H1 (cell line): ENCODE measurements at regions not wholly inside any gene's neighbourhood (a gene's known extent, or its start where the extent isn't known, plus 50 kb on each side); places are given as distances from the start of the nearest gene placed in this dataset.

ENCODE experiments used
- CTCF ChIA-PET: fragments of 300-600 bp; sonication (Branson Sonifier 250); formaldehyde crosslinking; loops from one replicate; lab custom pipeline; 2021; ENCODE audit not compliant: partially characterized antibody; lab: Charles Lee
- POLR2A ChIA-PET: fragments of 300-600 bp; sonication (Branson Sonifier 250); formaldehyde crosslinking; loops from one replicate; lab custom pipeline; 2021; ENCODE audit warnings: inconsistent platforms; ENCODE audit not compliant: partially characterized antibody; lab: Charles Lee
- DNase-seq, 2 experiments: peaks; one replicate each; pipeline versions ENCODE4 v3.0.0 to v3.0.0-alpha.2; 2010 to 2022; ENCODE audit warnings: low spot score in 2 of 2, low read depth in 1 of 2, mixed read lengths in 1 of 2
- FAIRE-seq: peaks from 2 replicates; lab custom pipeline; 2011; peaks lifted over from hg19 to GRCh38; lab: Jason Lieb, UNC
- H2AFZ ChIP-seq: 2 replicates; pipeline ENCODE4 v1.8.1; 2012; ENCODE audit warnings: low read length, inconsistent platforms
- H2AK5ac ChIP-seq: 2 replicates; pipeline ENCODE4 v1.6.1; 2013; ENCODE audit warnings: low read depth, low read length
- H2BK120ac ChIP-seq: replicated peaks from 2 replicates; pipeline ENCODE3; 2013; ENCODE audit warnings: low read depth, low read length, inconsistent platforms
- H2BK12ac ChIP-seq: 2 replicates; pipeline ENCODE4 v1.6.1; 2013; ENCODE audit warnings: low read depth, low read length
- H2BK15ac ChIP-seq: 2 replicates; pipeline ENCODE4 v1.6.1; 2013; ENCODE audit warnings: low read length
- H2BK20ac ChIP-seq: 2 replicates; pipeline ENCODE4 v1.6.1; 2013; ENCODE audit warnings: low read length
- H2BK5ac ChIP-seq: 2 replicates; pipeline ENCODE4 v1.6.1; 2013; ENCODE audit warnings: low read depth, low read length
- H3K14ac ChIP-seq: 2 replicates; pipeline ENCODE4 v1.6.1; 2013; ENCODE audit warnings: inconsistent platforms; ENCODE audit not compliant: insufficient read length
- H3K18ac ChIP-seq: 2 replicates; pipeline ENCODE4 v1.6.1; 2013; ENCODE audit warnings: low read length; ENCODE audit errors: extremely low read depth
- H3K23ac ChIP-seq: 2 replicates; pipeline ENCODE4 v1.6.1; 2013; ENCODE audit warnings: inconsistent platforms; ENCODE audit not compliant: insufficient read length
- H3K23me2 ChIP-seq: 2 replicates; pipeline ENCODE4 v1.6.1; 2013; ENCODE audit warnings: low read depth, low read length
- H3K27ac ChIP-seq: 2 replicates; pipeline ENCODE4 v1.6.1; 2011; ENCODE audit warnings: low read depth, low read length, inconsistent platforms
- H3K27me3 ChIP-seq, 4 experiments: replicated peaks in 1 of 4; 1 replicate in 1 of 4; 2 replicates in 3 of 4; pipeline versions ENCODE4 v1.6.1 to v1.8.1; 2011 to 2013; ENCODE audit warnings: low read length in 3 of 4, mild to moderate bottlenecking in 3 of 4, inconsistent platforms in 2 of 4, mixed read lengths in 2 of 4, moderate library complexity in 1 of 4; ENCODE audit not compliant: control insufficient read depth in 3 of 4, insufficient read depth in 3 of 4; ENCODE audit errors: extremely low read depth in 1 of 4
- H3K36me3 ChIP-seq, 4 experiments: 2 replicates each; pipeline versions ENCODE4 v1.6.1 to v1.8.1; 2011 to 2013; ENCODE audit warnings: mild to moderate bottlenecking in 4 of 4, low read length in 3 of 4, moderate library complexity in 2 of 4, control low read depth in 1 of 4, inconsistent platforms in 1 of 4; ENCODE audit not compliant: insufficient read depth in 4 of 4, control insufficient read depth in 2 of 4
- H3K4ac ChIP-seq: replicated peaks from 2 replicates; pipeline ENCODE3; 2013; ENCODE audit warnings: low read length, low read depth, mixed read lengths, inconsistent platforms; ENCODE audit not compliant: insufficient read length
- H3K4me1 ChIP-seq, 4 experiments: replicated peaks in 1 of 4; 1 replicate in 1 of 4; 2 replicates in 3 of 4; pipeline versions ENCODE4 v1.6.1 to v1.8.1; 2011 to 2013; ENCODE audit warnings: low read length in 3 of 4, inconsistent platforms in 2 of 4, mixed read lengths in 1 of 4; ENCODE audit not compliant: insufficient read depth in 4 of 4, control insufficient read depth in 3 of 4
- H3K4me2 ChIP-seq, 2 experiments: 2 replicates each; pipeline versions ENCODE4 v1.6.1 to v1.8.1; 2011 to 2013; ENCODE audit warnings: low read depth in 2 of 2, low read length in 2 of 2, control low read depth in 1 of 2, inconsistent platforms in 1 of 2, mild to moderate bottlenecking in 1 of 2; ENCODE audit not compliant: insufficient read depth in 1 of 2
- H3K4me3 ChIP-seq, 4 experiments: fragments of 200-600, 300-600 bp in 1 of 4; sonication (generic), shearing (Covaris generic), sonication (Bioruptor Twin) in 1 of 4; 2 replicates each; pipeline versions ENCODE4 v1.5.1 to v1.8.1; 2011 to 2016; ENCODE audit warnings: low read length in 4 of 4, low read depth in 3 of 4, control low read depth in 2 of 4, inconsistent platforms in 2 of 4, mild to moderate bottlenecking in 2 of 4, mixed read lengths in 1 of 4, moderate library complexity in 1 of 4; ENCODE audit not compliant: insufficient read depth in 2 of 4; ENCODE audit errors: extremely low read depth in 1 of 4
- H3K56ac ChIP-seq: replicated peaks from 2 replicates; pipeline ENCODE3; 2013; ENCODE audit warnings: low read depth, mild to moderate bottlenecking, mixed read lengths, low read length, inconsistent platforms; ENCODE audit not compliant: insufficient read length
- H3K79me1 ChIP-seq: 2 replicates; pipeline ENCODE4 v1.6.1; 2013; ENCODE audit warnings: low read depth, low read length, control low read depth
- H3K79me2 ChIP-seq, 2 experiments: 2 replicates each; pipeline versions ENCODE4 v1.6.1 to v1.8.1; 2012 to 2013; ENCODE audit warnings: low read length in 2 of 2, mild to moderate bottlenecking in 2 of 2, inconsistent platforms in 1 of 2; ENCODE audit not compliant: insufficient read depth in 2 of 2, control insufficient read depth in 1 of 2
- H3K9ac ChIP-seq, 4 experiments: replicated peaks in 1 of 4; 1 replicate in 1 of 4; 2 replicates in 3 of 4; pipeline versions ENCODE4 v1.6.1 to v1.8.1; 2011 to 2013; ENCODE audit warnings: low read depth in 3 of 4, low read length in 3 of 4, control low read depth in 2 of 4, mild to moderate bottlenecking in 2 of 4, moderate library complexity in 2 of 4, inconsistent platforms in 1 of 4; ENCODE audit errors: extremely low read depth in 1 of 4
- H3K9me3 ChIP-seq, 2 experiments: 2 replicates each; pipeline versions ENCODE4 v1.6.1 to v1.8.1; 2012 to 2013; ENCODE audit warnings: mild to moderate bottlenecking in 2 of 2, moderate library complexity in 2 of 2, control low read depth in 1 of 2, inconsistent platforms in 1 of 2, low read depth in 1 of 2, low read length in 1 of 2, mixed read lengths in 1 of 2; ENCODE audit not compliant: insufficient read depth in 2 of 2
- H4K20me1 ChIP-seq, 2 experiments: replicated peaks in 1 of 2; 2 replicates each; pipeline versions ENCODE3 to v1.8.1; 2011 to 2013; ENCODE audit warnings: inconsistent platforms in 2 of 2, low read length in 2 of 2, mild to moderate bottlenecking in 1 of 2; ENCODE audit not compliant: insufficient read depth in 2 of 2, control insufficient read depth in 1 of 2
- H4K5ac ChIP-seq: 2 replicates; pipeline ENCODE4 v1.6.1; 2013; ENCODE audit warnings: low read length, low read depth, mixed read lengths, inconsistent platforms; ENCODE audit not compliant: insufficient read length
- H4K8ac ChIP-seq: 2 replicates; pipeline ENCODE4 v1.8.0; 2013; ENCODE audit warnings: mild to moderate bottlenecking, moderate library complexity, low read length, inconsistent platforms; ENCODE audit not compliant: insufficient read depth; ENCODE audit errors: extremely low read depth
- H4K91ac ChIP-seq: replicated peaks from 2 replicates; pipeline ENCODE3; 2013; ENCODE audit warnings: low read length, mixed read lengths, inconsistent platforms; ENCODE audit not compliant: insufficient read length
- CBX5 ChIP-seq: fragments of 300-800, 300-1000 bp; sonication (generic); IDR thresholded peaks from 2 replicates; pipeline ENCODE4 v1.7.1; 2016; ENCODE audit warnings: antibody characterized with exemption, low read length, low read depth
- FOSL1 ChIP-seq: IDR thresholded peaks from 2 replicates; pipeline ENCODE4 v1.6.1; 2011; ENCODE audit warnings: mild to moderate bottlenecking, low read depth, low read length, moderate library complexity; ENCODE audit not compliant: insufficient read depth
- GABPA ChIP-seq: IDR thresholded peaks from 2 replicates; pipeline ENCODE4 v1.6.1; 2011; ENCODE audit warnings: mild to moderate bottlenecking, low read length, moderate library complexity, borderline replicate concordance; ENCODE audit not compliant: insufficient read depth
- MAFK ChIP-seq: IDR thresholded peaks from 2 replicates; pipeline ENCODE4 v1.6.1; 2012; ENCODE audit warnings: low read depth, mild to moderate bottlenecking, improper control_type of control experiment, low read length
- POLR2A ChIP-seq, 2 experiments: IDR thresholded peaks; 1 replicate in 1 of 2; 2 replicates in 1 of 2; pipeline ENCODE4 v1.6.1; 2011; ENCODE audit warnings: low read depth in 2 of 2, low read length in 2 of 2, mild to moderate bottlenecking in 2 of 2; ENCODE audit errors: control extremely low read depth in 1 of 2
- RAD21 ChIP-seq, 2 experiments: IDR thresholded peaks in 1 of 2; conservative IDR thresholded peaks in 1 of 2; 2 replicates each; pipeline ENCODE4 v1.6.1; 2011; ENCODE audit warnings: low read depth in 2 of 2, low read length in 2 of 2, improper control_type of control experiment in 1 of 2, inconsistent platforms in 1 of 2, mild to moderate bottlenecking in 1 of 2, moderate library complexity in 1 of 2
- RNF2 ChIP-seq: fragments of 200-900, 300-1000 bp; sonication (generic); IDR thresholded peaks from 2 replicates; pipeline ENCODE4 v1.7.1; 2016; ENCODE audit warnings: borderline replicate concordance, low read depth, mild to moderate bottlenecking, antibody characterized with exemption, low read length; ENCODE audit not compliant: poor library complexity, severe bottlenecking; ENCODE audit errors: missing control alignments
- SIRT6 ChIP-seq: IDR thresholded peaks from one replicate; pipeline ENCODE4 v1.7.1; 2012; ENCODE audit warnings: low read length, inconsistent platforms
- SRF ChIP-seq: IDR thresholded peaks from 2 replicates; pipeline ENCODE4 v1.6.1; 2011; ENCODE audit warnings: mild to moderate bottlenecking, low read depth, low read length, moderate library complexity
- TAF1 ChIP-seq: IDR thresholded peaks from 2 replicates; pipeline ENCODE4 v1.6.1; 2011; ENCODE audit warnings: mild to moderate bottlenecking, low read depth, low read length
- TAF7 ChIP-seq: optimal IDR thresholded peaks from 2 replicates; pipeline ENCODE3; 2011; ENCODE audit warnings: low read depth, mild to moderate bottlenecking, inconsistent platforms, low read length, moderate library complexity, borderline replicate concordance
- YY1 ChIP-seq: IDR thresholded peaks from 2 replicates; pipeline ENCODE4 v1.6.1; 2011; ENCODE audit warnings: low read depth, mild to moderate bottlenecking, low read length
- WGBS, 2 experiments: shearing (Covaris generic) in 1 of 2; methylation state at CpG; one replicate each; pipeline versions ENCODE4 v1.1.6 to v1.1.7; 2013 to 2015; ENCODE audit warnings: low lambda C conversion rate in 2 of 2, mixed read lengths in 2 of 2, inconsistent platforms in 1 of 2, low coverage in 1 of 2, missing lambda C conversion rate in 1 of 2; ENCODE audit not compliant: insufficient replicate concordance in 2 of 2, insufficient coverage in 1 of 2, insufficient read length in 1 of 2; ENCODE audit errors: extremely low coverage in 1 of 2, missing lambda C conversion rate in 1 of 2; 5-methylcytosine and 5-hydroxymethylcytosine counted together
- TF ChIP-seq, protein P1 (sequence below): IDR thresholded peaks from 2 replicates; pipeline ENCODE4 v1.6.1; 2011; ENCODE audit warnings: low read depth, mild to moderate bottlenecking, low read length; ENCODE audit not compliant: insufficient read depth

DNA sequence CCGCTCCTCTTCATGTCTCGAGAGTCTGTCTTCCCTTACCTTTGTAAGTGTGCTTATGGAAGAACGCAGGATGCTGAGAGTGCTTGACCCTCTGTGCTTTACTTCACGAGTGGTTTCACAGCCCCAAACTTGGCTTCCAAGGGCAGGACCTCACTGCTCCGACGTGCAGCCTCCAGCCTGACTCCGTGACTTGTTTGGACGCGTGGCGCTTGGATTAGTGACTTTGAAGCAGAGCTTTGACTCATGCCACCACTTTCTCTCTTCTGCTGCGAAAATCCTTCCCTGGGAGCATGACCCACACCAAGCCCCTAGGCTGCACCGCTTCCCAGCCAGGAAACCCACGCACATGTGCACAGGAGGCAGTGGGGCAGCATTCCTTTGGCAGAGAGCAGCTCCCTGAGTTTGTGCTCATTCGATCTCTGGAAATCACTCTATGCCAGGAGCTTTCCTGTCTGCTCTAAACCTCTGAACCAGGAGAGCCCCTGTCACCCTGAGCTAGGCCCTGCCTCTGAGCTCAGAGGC lies 207.8 kb upstream of the HS6ST1 start:
- Histone ChIP-seq H3K36me3 (no peaks in the 10 kb centered on the region), H2BK5ac (no peak overlapping the region), H3K9ac (no peak overlapping the region), H4K8ac (no peak overlapping the region), H3K4me2 (no peak overlapping the region), H2BK15ac (0 out of 2 replicates have a peak overlapping the region, but pooled peaks have one; percentile 46), H3K27ac (no peak overlapping the region), H2BK20ac (no peak overlapping the region), H3K79me2 (no peaks in the 10 kb centered on the region), H3K56ac (no peak overlapping the region), H3K79me1 (no peaks in the 10 kb centered on the region), H3K4me1 (peaks cover 0 to 2% (median 0%) of the 10 kb centered on the region in 4 experiments; a peak in 2 of 7 replicates), H4K5ac (no peak overlapping the region), H3K23me2 (no peaks in the 10 kb centered on the region), H4K20me1 (no peaks in the 10 kb centered on the region), H3K23ac (no peak overlapping the region), H4K91ac (peak overlapping the region; percentile 56), H3K27me3 (no peaks in the 10 kb centered on the region; a peak in 2 of 7 replicates), H2AFZ (no peak overlapping the region), H2BK120ac (no peak overlapping the region), H3K18ac (no peak overlapping the region), H3K4ac (no peak overlapping the region), H2AK5ac (no peak overlapping the region), H2BK12ac (no peak overlapping the region), H3K14ac (no peak overlapping the region), H3K9me3 (no peaks in the 10 kb centered on the region), H3K4me3 (no peak overlapping the region)
- ChIA-PET POLR2A (interaction anchor here (0.9 kb wide), 1 partner anchor 34 kb away, joined by 4 read pairs; no protein-coding TSS in a partner anchor), CTCF (interaction anchor here (0.8 to 1.5 kb wide), 3 partner anchors 12 to 139 kb away, joined by 3 to 5 read pairs (median 4); no protein-coding TSS in a partner anchor)
- 91% methylated on average over 14 of the region's 14 CpGs; no CpG with 5 or more reads in 1 of the 2 experiments for WGBS, 2 experiments
- no peak for FAIRE-seq
- DNase-seq = no peak
- TF ChIP-seq RNF2 (no peak), SRF (no peak), YY1 (no peak), SIRT6 (no peak), POLR2A (IDR thresholded peaks at IDR 0.05; ENCODE audit: control extremely low read depth in 1 of 2, low read depth in 2 of 2, low read length in 2 of 2) (no peak), TAF7 (no peak), FOSL1 (no peak), TAF1 (no peak), CBX5 (no peak), GABPA (no peak), MAFK (no peak), RAD21 (IDR thresholded peaks at IDR 0.05 in 1 of 2, conservative IDR thresholded peaks at IDR 0.05 in 1 of 2; ENCODE audit: low read depth in 2 of 2, low read length in 2 of 2) (no peak)
- TF ChIP-seq, protein P1, sequence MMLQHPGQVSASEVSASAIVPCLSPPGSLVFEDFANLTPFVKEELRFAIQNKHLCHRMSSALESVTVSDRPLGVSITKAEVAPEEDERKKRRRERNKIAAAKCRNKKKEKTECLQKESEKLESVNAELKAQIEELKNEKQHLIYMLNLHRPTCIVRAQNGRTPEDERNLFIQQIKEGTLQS = no peak
